Suprapubic skin (tissue), 4 donors: ENCODE measurements at regions not wholly inside any gene's neighbourhood (a gene's known extent, or its start where the extent isn't known, plus 50 kb on each side); places are given as distances from the start of the nearest gene placed in this dataset.

Source experiments
- EP300 ChIP-seq: sonication (generic); formaldehyde crosslinking; IDR thresholded peaks from one replicate; pipeline ENCODE4 v1.6.1; 2017; ENCODE audit warnings: antibody characterized with exemption
- POLR2A ChIP-seq, 2 donors: fragments of 450-650 bp; IDR thresholded peaks; one replicate each; pipeline ENCODE4 v1.6.1; 2017; ENCODE audit warnings: antibody characterized with exemption in 2 of 2, mild to moderate bottlenecking in 2 of 2, moderate library complexity in 2 of 2
- POLR2AphosphoS5 ChIP-seq, 3 donors: sonication (generic); formaldehyde crosslinking; IDR thresholded peaks; one replicate each; pipeline ENCODE4 v1.6.1; 2017; ENCODE audit warnings: antibody characterized with exemption in 3 of 3
- TF ChIP-seq, protein P1 (sequence below), 2 donors: fragments of 200-600 bp in 1 of 2; fragments of 450-650 bp in 1 of 2; sonication (generic) in 1 of 2; IDR thresholded peaks; one replicate each; pipeline ENCODE4 v1.5.1; 2016 to 2019; ENCODE audit warnings: antibody characterized with exemption in 2 of 2, mild to moderate bottlenecking in 1 of 2, moderate library complexity in 1 of 2

DNA sequence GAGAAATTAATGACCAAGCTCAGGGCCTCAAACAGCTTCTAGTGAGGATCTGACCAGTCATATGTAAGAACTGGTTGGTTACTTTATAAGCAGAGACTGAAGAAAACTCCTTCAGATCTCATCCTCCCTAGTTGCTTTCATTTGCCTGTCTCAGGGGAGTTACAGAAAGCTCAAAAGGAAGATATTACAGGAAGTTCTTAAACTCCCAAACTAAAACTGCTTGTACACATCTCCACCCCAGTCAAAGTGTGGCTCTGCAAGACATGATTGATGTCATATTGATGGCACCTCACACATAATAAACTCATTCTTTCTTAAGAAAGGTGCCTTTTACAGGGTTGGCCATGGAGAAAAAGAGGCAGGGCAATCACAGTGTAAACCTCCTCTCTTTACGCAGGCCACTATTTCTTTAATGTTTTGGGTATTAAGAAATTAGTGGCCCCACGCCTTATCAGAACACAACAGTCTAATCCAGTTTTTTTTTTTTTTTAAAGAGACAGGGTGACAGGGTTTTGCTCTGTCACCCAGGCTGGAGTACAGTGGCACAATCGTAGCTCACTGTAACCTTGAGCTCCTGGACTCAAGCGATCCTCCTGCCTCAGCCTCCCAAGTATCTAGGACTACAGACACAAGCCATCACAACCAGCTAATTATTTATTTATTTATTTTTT, 62.6 kb upstream of the STK17B start:
- TF ChIP-seq, protein P1, sequence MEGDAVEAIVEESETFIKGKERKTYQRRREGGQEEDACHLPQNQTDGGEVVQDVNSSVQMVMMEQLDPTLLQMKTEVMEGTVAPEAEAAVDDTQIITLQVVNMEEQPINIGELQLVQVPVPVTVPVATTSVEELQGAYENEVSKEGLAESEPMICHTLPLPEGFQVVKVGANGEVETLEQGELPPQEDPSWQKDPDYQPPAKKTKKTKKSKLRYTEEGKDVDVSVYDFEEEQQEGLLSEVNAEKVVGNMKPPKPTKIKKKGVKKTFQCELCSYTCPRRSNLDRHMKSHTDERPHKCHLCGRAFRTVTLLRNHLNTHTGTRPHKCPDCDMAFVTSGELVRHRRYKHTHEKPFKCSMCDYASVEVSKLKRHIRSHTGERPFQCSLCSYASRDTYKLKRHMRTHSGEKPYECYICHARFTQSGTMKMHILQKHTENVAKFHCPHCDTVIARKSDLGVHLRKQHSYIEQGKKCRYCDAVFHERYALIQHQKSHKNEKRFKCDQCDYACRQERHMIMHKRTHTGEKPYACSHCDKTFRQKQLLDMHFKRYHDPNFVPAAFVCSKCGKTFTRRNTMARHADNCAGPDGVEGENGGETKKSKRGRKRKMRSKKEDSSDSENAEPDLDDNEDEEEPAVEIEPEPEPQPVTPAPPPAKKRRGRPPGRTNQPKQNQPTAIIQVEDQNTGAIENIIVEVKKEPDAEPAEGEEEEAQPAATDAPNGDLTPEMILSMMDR (IDR thresholded peaks at IDR 0.05) = no peak
- no peak for TF ChIP-seq POLR2AphosphoS5 (IDR thresholded peaks at IDR 0.05)
- no peak for TF ChIP-seq EP300
- no peak for TF ChIP-seq POLR2A (IDR thresholded peaks at IDR 0.05)
